Ovary (tissue), 3 donors: ENCODE measurements at regions not wholly inside any gene's neighbourhood (a gene's known extent, or its start where the extent isn't known, plus 50 kb on each side); places are given as distances from the start of the nearest gene placed in this dataset.

ENCODE experiments used
- POLR2A ChIP-seq: fragments of 450-650 bp; IDR thresholded peaks from one replicate; pipeline ENCODE4 v1.6.1; 2017; ENCODE audit warnings: antibody characterized with exemption, mild to moderate bottlenecking, moderate library complexity
- TF ChIP-seq, protein P1 (sequence below), 3 donors: fragments of 450-650 bp in 2 of 3; fragments of 200-600 bp in 1 of 3; IDR thresholded peaks; one replicate each; pipeline versions ENCODE4 v1.5.1 to v1.8.0; 2016 to 2022; ENCODE audit warnings: antibody characterized with exemption in 3 of 3, mild to moderate bottlenecking in 1 of 3
- donor health status: DM: no; HTN: no; CAD: no.

DNA sequence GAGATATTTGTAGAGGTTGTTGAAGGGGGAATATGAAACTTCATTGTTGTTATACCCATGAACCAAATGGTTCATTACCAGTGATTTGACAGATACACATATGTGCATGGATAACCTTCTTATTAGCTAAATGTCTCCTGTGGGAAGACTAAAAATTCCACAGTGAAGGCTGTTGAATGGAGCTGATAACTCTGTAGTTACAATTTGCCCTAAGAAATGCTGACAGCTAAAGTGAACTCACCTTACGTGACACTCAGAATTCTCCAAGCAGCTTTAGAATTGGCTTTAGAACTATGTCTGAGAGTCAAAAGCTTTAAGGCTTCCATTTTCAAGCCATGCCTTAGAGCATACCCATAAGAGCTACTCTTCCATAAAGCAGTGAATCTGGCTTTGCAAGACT lies 276.9 kb downstream of the PRELID2 start:
- TF ChIP-seq, protein P1, sequence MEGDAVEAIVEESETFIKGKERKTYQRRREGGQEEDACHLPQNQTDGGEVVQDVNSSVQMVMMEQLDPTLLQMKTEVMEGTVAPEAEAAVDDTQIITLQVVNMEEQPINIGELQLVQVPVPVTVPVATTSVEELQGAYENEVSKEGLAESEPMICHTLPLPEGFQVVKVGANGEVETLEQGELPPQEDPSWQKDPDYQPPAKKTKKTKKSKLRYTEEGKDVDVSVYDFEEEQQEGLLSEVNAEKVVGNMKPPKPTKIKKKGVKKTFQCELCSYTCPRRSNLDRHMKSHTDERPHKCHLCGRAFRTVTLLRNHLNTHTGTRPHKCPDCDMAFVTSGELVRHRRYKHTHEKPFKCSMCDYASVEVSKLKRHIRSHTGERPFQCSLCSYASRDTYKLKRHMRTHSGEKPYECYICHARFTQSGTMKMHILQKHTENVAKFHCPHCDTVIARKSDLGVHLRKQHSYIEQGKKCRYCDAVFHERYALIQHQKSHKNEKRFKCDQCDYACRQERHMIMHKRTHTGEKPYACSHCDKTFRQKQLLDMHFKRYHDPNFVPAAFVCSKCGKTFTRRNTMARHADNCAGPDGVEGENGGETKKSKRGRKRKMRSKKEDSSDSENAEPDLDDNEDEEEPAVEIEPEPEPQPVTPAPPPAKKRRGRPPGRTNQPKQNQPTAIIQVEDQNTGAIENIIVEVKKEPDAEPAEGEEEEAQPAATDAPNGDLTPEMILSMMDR (IDR thresholded peaks at IDR 0.05) = no peak
- no peak for TF ChIP-seq POLR2A
